H1 (cell line): ENCODE measurements at regions not wholly inside any gene's neighbourhood (a gene's known extent, or its start where the extent isn't known, plus 50 kb on each side); places are given as distances from the start of the nearest gene placed in this dataset.

Source experiments
- CTCF ChIA-PET: fragments of 300-600 bp; sonication (Branson Sonifier 250); formaldehyde crosslinking; loops from one replicate; lab custom pipeline; 2021; ENCODE audit not compliant: partially characterized antibody; lab: Charles Lee
- POLR2A ChIA-PET: fragments of 300-600 bp; sonication (Branson Sonifier 250); formaldehyde crosslinking; loops from one replicate; lab custom pipeline; 2021; ENCODE audit warnings: inconsistent platforms; ENCODE audit not compliant: partially characterized antibody; lab: Charles Lee
- DNase-seq, 2 experiments: peaks; one replicate each; pipeline versions ENCODE4 v3.0.0 to v3.0.0-alpha.2; 2010 to 2022; ENCODE audit warnings: low spot score in 2 of 2, low read depth in 1 of 2, mixed read lengths in 1 of 2
- FAIRE-seq: peaks from 2 replicates; lab custom pipeline; 2011; peaks lifted over from hg19 to GRCh38; lab: Jason Lieb, UNC
- H2AFZ ChIP-seq: 2 replicates; pipeline ENCODE4 v1.8.1; 2012; ENCODE audit warnings: low read length, inconsistent platforms
- H2AK5ac ChIP-seq: 2 replicates; pipeline ENCODE4 v1.6.1; 2013; ENCODE audit warnings: low read depth, low read length
- H2BK120ac ChIP-seq: replicated peaks from 2 replicates; pipeline ENCODE3; 2013; ENCODE audit warnings: low read depth, low read length, inconsistent platforms
- H2BK12ac ChIP-seq: 2 replicates; pipeline ENCODE4 v1.6.1; 2013; ENCODE audit warnings: low read depth, low read length
- H2BK15ac ChIP-seq: 2 replicates; pipeline ENCODE4 v1.6.1; 2013; ENCODE audit warnings: low read length
- H2BK20ac ChIP-seq: 2 replicates; pipeline ENCODE4 v1.6.1; 2013; ENCODE audit warnings: low read length
- H2BK5ac ChIP-seq: 2 replicates; pipeline ENCODE4 v1.6.1; 2013; ENCODE audit warnings: low read depth, low read length
- H3K14ac ChIP-seq: 2 replicates; pipeline ENCODE4 v1.6.1; 2013; ENCODE audit warnings: inconsistent platforms; ENCODE audit not compliant: insufficient read length
- H3K18ac ChIP-seq: 2 replicates; pipeline ENCODE4 v1.6.1; 2013; ENCODE audit warnings: low read length; ENCODE audit errors: extremely low read depth
- H3K23ac ChIP-seq: 2 replicates; pipeline ENCODE4 v1.6.1; 2013; ENCODE audit warnings: inconsistent platforms; ENCODE audit not compliant: insufficient read length
- H3K23me2 ChIP-seq: 2 replicates; pipeline ENCODE4 v1.6.1; 2013; ENCODE audit warnings: low read depth, low read length
- H3K27ac ChIP-seq: 2 replicates; pipeline ENCODE4 v1.6.1; 2011; ENCODE audit warnings: low read depth, low read length, inconsistent platforms
- H3K27me3 ChIP-seq, 4 experiments: replicated peaks in 1 of 4; 1 replicate in 1 of 4; 2 replicates in 3 of 4; pipeline versions ENCODE4 v1.6.1 to v1.8.1; 2011 to 2013; ENCODE audit warnings: low read length in 3 of 4, mild to moderate bottlenecking in 3 of 4, inconsistent platforms in 2 of 4, mixed read lengths in 2 of 4, moderate library complexity in 1 of 4; ENCODE audit not compliant: control insufficient read depth in 3 of 4, insufficient read depth in 3 of 4; ENCODE audit errors: extremely low read depth in 1 of 4
- H3K36me3 ChIP-seq, 4 experiments: 2 replicates each; pipeline versions ENCODE4 v1.6.1 to v1.8.1; 2011 to 2013; ENCODE audit warnings: mild to moderate bottlenecking in 4 of 4, low read length in 3 of 4, moderate library complexity in 2 of 4, control low read depth in 1 of 4, inconsistent platforms in 1 of 4; ENCODE audit not compliant: insufficient read depth in 4 of 4, control insufficient read depth in 2 of 4
- H3K4ac ChIP-seq: replicated peaks from 2 replicates; pipeline ENCODE3; 2013; ENCODE audit warnings: low read length, low read depth, mixed read lengths, inconsistent platforms; ENCODE audit not compliant: insufficient read length
- H3K4me1 ChIP-seq, 4 experiments: replicated peaks in 1 of 4; 1 replicate in 1 of 4; 2 replicates in 3 of 4; pipeline versions ENCODE4 v1.6.1 to v1.8.1; 2011 to 2013; ENCODE audit warnings: low read length in 3 of 4, inconsistent platforms in 2 of 4, mixed read lengths in 1 of 4; ENCODE audit not compliant: insufficient read depth in 4 of 4, control insufficient read depth in 3 of 4
- H3K4me2 ChIP-seq, 2 experiments: 2 replicates each; pipeline versions ENCODE4 v1.6.1 to v1.8.1; 2011 to 2013; ENCODE audit warnings: low read depth in 2 of 2, low read length in 2 of 2, control low read depth in 1 of 2, inconsistent platforms in 1 of 2, mild to moderate bottlenecking in 1 of 2; ENCODE audit not compliant: insufficient read depth in 1 of 2
- H3K4me3 ChIP-seq, 4 experiments: fragments of 200-600, 300-600 bp in 1 of 4; sonication (generic), shearing (Covaris generic), sonication (Bioruptor Twin) in 1 of 4; 2 replicates each; pipeline versions ENCODE4 v1.5.1 to v1.8.1; 2011 to 2016; ENCODE audit warnings: low read length in 4 of 4, low read depth in 3 of 4, control low read depth in 2 of 4, inconsistent platforms in 2 of 4, mild to moderate bottlenecking in 2 of 4, mixed read lengths in 1 of 4, moderate library complexity in 1 of 4; ENCODE audit not compliant: insufficient read depth in 2 of 4; ENCODE audit errors: extremely low read depth in 1 of 4
- H3K56ac ChIP-seq: replicated peaks from 2 replicates; pipeline ENCODE3; 2013; ENCODE audit warnings: low read depth, mild to moderate bottlenecking, mixed read lengths, low read length, inconsistent platforms; ENCODE audit not compliant: insufficient read length
- H3K79me1 ChIP-seq: 2 replicates; pipeline ENCODE4 v1.6.1; 2013; ENCODE audit warnings: low read depth, low read length, control low read depth
- H3K79me2 ChIP-seq, 2 experiments: 2 replicates each; pipeline versions ENCODE4 v1.6.1 to v1.8.1; 2012 to 2013; ENCODE audit warnings: low read length in 2 of 2, mild to moderate bottlenecking in 2 of 2, inconsistent platforms in 1 of 2; ENCODE audit not compliant: insufficient read depth in 2 of 2, control insufficient read depth in 1 of 2
- H3K9ac ChIP-seq, 4 experiments: replicated peaks in 1 of 4; 1 replicate in 1 of 4; 2 replicates in 3 of 4; pipeline versions ENCODE4 v1.6.1 to v1.8.1; 2011 to 2013; ENCODE audit warnings: low read depth in 3 of 4, low read length in 3 of 4, control low read depth in 2 of 4, mild to moderate bottlenecking in 2 of 4, moderate library complexity in 2 of 4, inconsistent platforms in 1 of 4; ENCODE audit errors: extremely low read depth in 1 of 4
- H3K9me3 ChIP-seq, 2 experiments: 2 replicates each; pipeline versions ENCODE4 v1.6.1 to v1.8.1; 2012 to 2013; ENCODE audit warnings: mild to moderate bottlenecking in 2 of 2, moderate library complexity in 2 of 2, control low read depth in 1 of 2, inconsistent platforms in 1 of 2, low read depth in 1 of 2, low read length in 1 of 2, mixed read lengths in 1 of 2; ENCODE audit not compliant: insufficient read depth in 2 of 2
- H4K20me1 ChIP-seq, 2 experiments: replicated peaks in 1 of 2; 2 replicates each; pipeline versions ENCODE3 to v1.8.1; 2011 to 2013; ENCODE audit warnings: inconsistent platforms in 2 of 2, low read length in 2 of 2, mild to moderate bottlenecking in 1 of 2; ENCODE audit not compliant: insufficient read depth in 2 of 2, control insufficient read depth in 1 of 2
- H4K5ac ChIP-seq: 2 replicates; pipeline ENCODE4 v1.6.1; 2013; ENCODE audit warnings: low read length, low read depth, mixed read lengths, inconsistent platforms; ENCODE audit not compliant: insufficient read length
- H4K8ac ChIP-seq: 2 replicates; pipeline ENCODE4 v1.8.0; 2013; ENCODE audit warnings: mild to moderate bottlenecking, moderate library complexity, low read length, inconsistent platforms; ENCODE audit not compliant: insufficient read depth; ENCODE audit errors: extremely low read depth
- H4K91ac ChIP-seq: replicated peaks from 2 replicates; pipeline ENCODE3; 2013; ENCODE audit warnings: low read length, mixed read lengths, inconsistent platforms; ENCODE audit not compliant: insufficient read length
- KDM1A ChIP-seq: fragments of 200-600, 300-600 bp; sonication (generic); IDR thresholded peaks from 2 replicates; pipeline ENCODE4 v1.7.1; 2016; ENCODE audit warnings: mild to moderate bottlenecking, low read length, borderline replicate concordance
- MAFK ChIP-seq: IDR thresholded peaks from 2 replicates; pipeline ENCODE4 v1.6.1; 2012; ENCODE audit warnings: low read depth, mild to moderate bottlenecking, improper control_type of control experiment, low read length
- NANOG ChIP-seq: IDR thresholded peaks from 2 replicates; pipeline ENCODE4 v1.6.1; 2011; ENCODE audit warnings: low read length, low read depth, mild to moderate bottlenecking, inconsistent platforms; ENCODE audit not compliant: insufficient read depth, poor library complexity, severe bottlenecking
- PHF8 ChIP-seq: fragments of 200-600 bp; sonication (generic); conservative IDR thresholded peaks from 2 replicates; pipeline ENCODE4 v1.7.1; 2012; ENCODE audit warnings: low read depth, mild to moderate bottlenecking, inconsistent platforms, low read length, moderate library complexity
- RBBP5 ChIP-seq: IDR thresholded peaks from 2 replicates; pipeline ENCODE4 v1.7.1; 2012; ENCODE audit warnings: low read depth, mild to moderate bottlenecking, inconsistent platforms, low read length, moderate library complexity, borderline replicate concordance
- SIN3A ChIP-seq, 2 experiments: IDR thresholded peaks in 1 of 2; conservative IDR thresholded peaks in 1 of 2; 2 replicates each; pipeline ENCODE4 v1.6.1; 2011 to 2012; ENCODE audit warnings: low read length in 2 of 2, improper control_type of control experiment in 1 of 2, low read depth in 1 of 2, mild to moderate bottlenecking in 1 of 2
- TCF12 ChIP-seq: IDR thresholded peaks from 2 replicates; pipeline ENCODE4 v1.6.1; 2011; ENCODE audit warnings: low read depth, mild to moderate bottlenecking, low read length
- WGBS, 2 experiments: shearing (Covaris generic) in 1 of 2; methylation state at CpG; one replicate each; pipeline versions ENCODE4 v1.1.6 to v1.1.7; 2013 to 2015; ENCODE audit warnings: low lambda C conversion rate in 2 of 2, mixed read lengths in 2 of 2, inconsistent platforms in 1 of 2, low coverage in 1 of 2, missing lambda C conversion rate in 1 of 2; ENCODE audit not compliant: insufficient replicate concordance in 2 of 2, insufficient coverage in 1 of 2, insufficient read length in 1 of 2; ENCODE audit errors: extremely low coverage in 1 of 2, missing lambda C conversion rate in 1 of 2; 5-methylcytosine and 5-hydroxymethylcytosine counted together

DNA sequence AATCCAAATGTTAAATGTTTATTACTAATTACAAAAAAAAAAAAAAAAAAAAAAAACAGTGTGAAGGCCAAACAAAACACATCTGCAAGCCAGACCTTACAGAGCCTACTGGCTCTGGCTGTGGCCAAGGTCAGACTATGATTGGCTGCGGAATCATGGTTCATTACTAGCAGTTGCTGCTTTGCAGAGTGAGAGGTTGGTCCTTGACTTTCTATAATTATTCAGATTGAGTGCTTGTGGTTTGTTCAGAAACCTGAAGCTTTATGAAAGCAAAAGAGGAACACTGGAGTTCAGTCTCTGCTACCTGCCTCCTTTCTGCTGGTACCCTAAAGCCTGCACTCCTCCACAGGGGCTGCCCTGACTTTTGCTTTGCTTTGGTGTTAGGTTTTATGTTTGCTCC lies 550.9 kb downstream of the BCL11B start:
- DNase-seq (no peak), FAIRE-seq (no peak)
- Histone ChIP-seq H4K8ac (no peak overlapping the region), H3K79me2 (no peaks in the 10 kb centered on the region), H3K14ac (no peak overlapping the region), H3K4ac (no peak overlapping the region), H2AK5ac (no peak overlapping the region), H3K36me3 (no peaks in the 10 kb centered on the region), H4K91ac (no peak overlapping the region), H2BK120ac (no peak overlapping the region), H3K27ac (no peak overlapping the region), H2BK12ac (no peak overlapping the region), H3K4me2 (no peak overlapping the region), H2BK20ac (no peak overlapping the region), H3K79me1 (no peaks in the 10 kb centered on the region), H3K4me3 (no peak overlapping the region), H2BK15ac (no peak overlapping the region), H3K23me2 (no peaks in the 10 kb centered on the region), H3K9ac (no peak overlapping the region), H4K20me1 (no peaks in the 10 kb centered on the region), H3K23ac (no peak overlapping the region), H3K9me3 (no peaks in the 10 kb centered on the region), H3K18ac (no peak overlapping the region), H3K56ac (no peak overlapping the region), H4K5ac (no peak overlapping the region), H2AFZ (no peak overlapping the region), H3K27me3 (no peaks in the 10 kb centered on the region; a peak in 1 of 7 replicates), H2BK5ac (no peak overlapping the region)
- ChIA-PET POLR2A (no interaction called here), CTCF (no interaction called here)
- 89% methylated on average over 1 of the region's 1 CpG; no CpG with 5 or more reads in 1 of the 2 experiments for WGBS, 2 experiments
- TF ChIP-seq PHF8 (no peak), RBBP5 (no peak), SIN3A (conservative IDR thresholded peaks at IDR 0.05 in 1 of 2, IDR thresholded peaks at IDR 0.05 in 1 of 2; ENCODE audit: low read depth in 1 of 2, low read length in 2 of 2) (no peak), NANOG (no peak), TCF12 (no peak), KDM1A (no peak), MAFK (no peak)
- TF ChIP-seq, all 59 proteins: peak for 0
- peaks cover 0 to 3% (median under 1%) of the 10 kb centered on the region in 4 experiments; a peak in 2 of 7 replicates for H3K4me1 ChIP-seq
